ENCODE measurements at regions not wholly inside any gene's neighbourhood (a gene's known extent, or its start where the extent isn't known, plus 50 kb on each side); places are given as distances from the start of the nearest gene placed in this dataset.

DNA sequence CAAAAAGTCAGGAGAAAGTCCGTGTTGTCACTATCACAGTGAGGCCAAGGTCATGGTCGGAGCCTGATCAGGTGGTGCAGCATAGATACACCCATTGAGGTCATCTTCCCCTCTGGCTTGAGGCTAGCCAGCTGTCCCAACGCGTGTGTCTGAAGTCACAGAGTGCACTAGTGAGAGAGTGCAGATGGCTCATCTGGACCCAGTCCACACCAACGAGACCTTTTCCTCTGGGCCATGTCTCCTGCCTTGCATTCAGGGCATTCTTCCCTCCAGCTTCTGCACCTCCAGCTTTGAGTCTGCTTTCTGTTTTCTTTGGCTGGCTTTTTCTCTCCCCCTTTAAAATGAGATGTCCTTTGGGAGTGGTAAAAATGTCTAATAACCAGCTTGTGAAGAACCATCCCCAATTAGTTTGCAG, 146.9 kb downstream of the TDRD15 start:
- DNase-seq (ENCODE audit: extremely low read depth, insufficient read length) = no peak
- peaks cover 1% of the 10 kb centered on the region; the same call in 1 of the 2 replicates for H3K27me3 ChIP-seq (replicated peaks; ENCODE audit: control insufficient read depth, insufficient read depth, low read length)
- no peak overlapping the region for H3K4me3 ChIP-seq (replicated peaks; ENCODE audit: low read depth, low read length)
- H3K36me3 ChIP-seq (ENCODE audit: control insufficient read depth, insufficient read depth, low read length) = no peaks in the 10 kb centered on the region
- TF ChIP-seq, protein P1, sequence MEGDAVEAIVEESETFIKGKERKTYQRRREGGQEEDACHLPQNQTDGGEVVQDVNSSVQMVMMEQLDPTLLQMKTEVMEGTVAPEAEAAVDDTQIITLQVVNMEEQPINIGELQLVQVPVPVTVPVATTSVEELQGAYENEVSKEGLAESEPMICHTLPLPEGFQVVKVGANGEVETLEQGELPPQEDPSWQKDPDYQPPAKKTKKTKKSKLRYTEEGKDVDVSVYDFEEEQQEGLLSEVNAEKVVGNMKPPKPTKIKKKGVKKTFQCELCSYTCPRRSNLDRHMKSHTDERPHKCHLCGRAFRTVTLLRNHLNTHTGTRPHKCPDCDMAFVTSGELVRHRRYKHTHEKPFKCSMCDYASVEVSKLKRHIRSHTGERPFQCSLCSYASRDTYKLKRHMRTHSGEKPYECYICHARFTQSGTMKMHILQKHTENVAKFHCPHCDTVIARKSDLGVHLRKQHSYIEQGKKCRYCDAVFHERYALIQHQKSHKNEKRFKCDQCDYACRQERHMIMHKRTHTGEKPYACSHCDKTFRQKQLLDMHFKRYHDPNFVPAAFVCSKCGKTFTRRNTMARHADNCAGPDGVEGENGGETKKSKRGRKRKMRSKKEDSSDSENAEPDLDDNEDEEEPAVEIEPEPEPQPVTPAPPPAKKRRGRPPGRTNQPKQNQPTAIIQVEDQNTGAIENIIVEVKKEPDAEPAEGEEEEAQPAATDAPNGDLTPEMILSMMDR (IDR thresholded peaks at IDR 0.05; ENCODE audit: insufficient read depth, low read length, poor library complexity, severe bottlenecking) = no peak

DNA sequence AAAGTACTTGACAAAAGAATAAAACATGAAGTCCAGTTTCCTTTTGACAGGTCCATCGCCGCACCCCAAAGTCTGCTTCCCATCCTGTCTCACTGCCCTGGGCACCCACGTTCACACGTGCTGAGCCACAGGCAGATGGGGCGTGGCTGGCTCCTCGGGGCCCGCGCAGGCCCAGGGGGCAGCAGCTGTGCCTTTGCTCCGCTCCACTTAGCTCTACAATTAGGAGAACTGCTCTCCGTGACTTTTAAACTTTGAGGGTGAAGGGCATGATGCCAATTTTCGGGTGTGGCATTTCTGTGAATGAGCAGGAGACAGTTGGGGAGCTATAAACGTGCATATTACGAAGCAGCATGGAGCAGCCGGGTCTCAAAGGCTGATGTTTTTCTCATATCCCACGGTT, 152.4 kb downstream of the TDRD15 start:
- H3K27me3 ChIP-seq (replicated peaks; ENCODE audit: control insufficient read depth, insufficient read depth, low read length) = peaks cover 1% of the 10 kb centered on the region; the same call in 1 of the 2 replicates
- no peak for DNase-seq (ENCODE audit: extremely low read depth, insufficient read length)
- H3K4me3 ChIP-seq (replicated peaks; ENCODE audit: low read depth, low read length) = no peak overlapping the region
- H3K36me3 ChIP-seq (ENCODE audit: control insufficient read depth, insufficient read depth, low read length) = no peaks in the 10 kb centered on the region
- TF ChIP-seq, protein P1 (IDR thresholded peaks at IDR 0.05; ENCODE audit: insufficient read depth, low read length, poor library complexity, severe bottlenecking) = no peak

DNA sequence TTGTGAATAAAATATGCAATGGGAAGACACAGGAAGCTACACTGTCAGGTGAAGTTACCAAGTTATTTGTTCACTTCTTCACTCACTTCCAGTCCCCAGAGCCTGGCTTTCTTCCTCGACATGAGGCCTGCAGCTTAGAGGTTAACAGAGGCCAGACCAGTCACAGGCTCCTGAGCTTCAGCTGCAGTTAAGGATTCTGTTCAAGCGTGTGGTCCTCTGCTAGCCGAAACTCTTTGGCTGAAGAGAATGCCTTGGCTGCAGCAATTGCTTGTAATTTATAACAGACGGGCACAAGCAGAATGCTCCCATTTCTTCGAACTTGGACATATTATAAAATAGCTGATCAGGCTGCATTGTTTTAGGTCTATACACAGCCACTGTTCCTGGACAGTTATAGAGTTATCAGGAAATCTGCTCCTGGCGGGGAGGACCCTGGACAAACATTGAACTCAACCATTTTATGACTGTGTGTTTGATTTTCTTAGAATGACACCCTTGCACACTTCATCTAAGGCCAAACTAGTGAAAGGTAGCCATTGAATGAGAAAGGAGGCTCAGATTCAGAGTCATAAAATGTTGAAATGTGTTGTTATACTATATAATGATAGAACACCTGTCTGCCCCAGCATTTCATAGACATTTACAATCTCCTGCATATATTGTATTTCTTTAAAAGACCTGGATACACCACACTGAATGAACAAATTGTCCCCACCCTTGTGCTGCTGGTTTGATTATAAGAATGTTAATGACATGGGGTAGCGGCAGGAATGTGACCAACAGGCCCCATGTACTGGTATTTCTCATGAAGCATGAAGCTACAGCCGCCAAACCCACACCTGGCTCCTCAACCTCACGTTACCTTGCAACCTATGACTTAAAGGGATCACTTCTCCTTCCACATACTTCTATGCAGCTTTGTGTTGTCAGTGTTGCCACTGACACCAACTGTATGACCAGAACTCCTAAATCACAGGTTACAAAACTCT, 153.6 kb downstream of the TDRD15 start:
- no peaks in the 10 kb centered on the region for H3K36me3 ChIP-seq (ENCODE audit: control insufficient read depth, insufficient read depth, low read length)
- H3K4me3 ChIP-seq (replicated peaks; ENCODE audit: low read depth, low read length) = no peak overlapping the region
- peaks cover 1% of the 10 kb centered on the region; the same call in 1 of the 2 replicates for H3K27me3 ChIP-seq (replicated peaks; ENCODE audit: control insufficient read depth, insufficient read depth, low read length)
- TF ChIP-seq, protein P1 (IDR thresholded peaks at IDR 0.05; ENCODE audit: insufficient read depth, low read length, poor library complexity, severe bottlenecking) = no peak
- no peak for DNase-seq (ENCODE audit: extremely low read depth, insufficient read length)

DNA sequence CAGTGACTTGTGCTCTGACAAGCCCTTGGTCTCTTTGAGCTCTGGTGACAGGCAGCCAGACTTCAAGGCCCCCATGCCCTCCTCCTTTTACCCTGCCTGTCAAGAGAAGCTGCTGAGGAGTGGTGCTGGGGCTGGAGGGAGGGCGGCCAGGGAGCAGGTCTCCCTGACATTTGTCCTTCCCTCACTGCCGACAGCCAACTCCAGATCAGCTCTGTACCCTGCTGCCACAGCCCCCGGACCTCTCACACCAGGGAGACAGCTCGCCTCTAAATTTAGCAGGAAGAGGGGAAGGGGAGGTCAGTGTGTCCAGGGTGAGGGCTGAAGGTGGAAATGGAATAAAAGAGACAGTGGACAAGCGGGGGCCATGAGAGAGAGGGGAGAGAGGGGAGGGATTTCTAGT, 155.8 kb downstream of the TDRD15 start:
- Histone ChIP-seq H3K27me3 (replicated peaks; ENCODE audit: control insufficient read depth, insufficient read depth, low read length) (peaks cover 1% of the 10 kb centered on the region; the same call in 1 of the 2 replicates), H3K36me3 (ENCODE audit: control insufficient read depth, insufficient read depth, low read length) (no peaks in the 10 kb centered on the region), H3K4me3 (replicated peaks; ENCODE audit: low read depth, low read length) (no peak overlapping the region)
- DNase-seq (ENCODE audit: extremely low read depth, insufficient read length) = no peak
- TF ChIP-seq, protein P1 (IDR thresholded peaks at IDR 0.05; ENCODE audit: insufficient read depth, low read length, poor library complexity, severe bottlenecking) = no peak

DNA sequence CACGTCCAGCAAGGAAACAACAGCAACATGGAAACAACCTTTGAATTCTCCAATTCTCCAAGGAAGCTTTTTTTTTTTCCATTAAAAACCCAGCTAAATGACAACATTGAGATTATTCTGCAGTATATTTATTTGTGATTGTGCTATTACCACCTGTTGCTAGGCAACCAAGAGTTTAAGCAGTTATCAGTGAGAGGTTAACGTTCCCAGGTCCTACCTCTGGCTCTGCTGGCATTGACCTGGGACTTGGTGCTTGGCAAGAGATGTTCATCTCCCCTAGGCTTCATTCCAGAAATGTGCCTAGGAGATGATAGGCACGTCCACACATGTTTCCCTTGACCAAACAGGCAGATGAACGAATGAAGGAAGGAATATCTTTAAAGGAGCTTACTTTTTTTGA, 157.0 kb downstream of the TDRD15 start:
- no peak for DNase-seq (ENCODE audit: extremely low read depth, insufficient read length)
- Histone ChIP-seq H3K27me3 (replicated peaks; ENCODE audit: control insufficient read depth, insufficient read depth, low read length) (no peaks in the 10 kb centered on the region), H3K36me3 (ENCODE audit: control insufficient read depth, insufficient read depth, low read length) (no peaks in the 10 kb centered on the region), H3K4me3 (replicated peaks; ENCODE audit: low read depth, low read length) (no peak overlapping the region)
- TF ChIP-seq, protein P1 (IDR thresholded peaks at IDR 0.05; ENCODE audit: insufficient read depth, low read length, poor library complexity, severe bottlenecking) = no peak
